A673 (cell line): ENCODE measurements at regions not wholly inside any gene's neighbourhood (a gene's known extent, or its start where the extent isn't known, plus 50 kb on each side); places are given as distances from the start of the nearest gene placed in this dataset.

Source experiments
- BruUV-seq: library from RNA; stranded (reverse); fragments of 400-500 nt; replicated peaks from 2 replicates; lab custom pipeline; 2021; lab: Mats Ljungman, UMichigan
- CTCF ChIA-PET: fragments of 300-600 bp; sonication (Branson Sonifier 250); formaldehyde crosslinking; loops from one replicate; lab custom pipeline; 2022; ENCODE audit warnings: antibody characterized with exemption; lab: Charles Lee
- POLR2A ChIA-PET: fragments of 300-600 bp; sonication (Branson Sonifier 250); formaldehyde crosslinking; loops from one replicate; lab custom pipeline; 2022; ENCODE audit warnings: antibody characterized with exemption; ENCODE audit not compliant: low non-redundant PET; lab: Charles Lee
- DNase-seq: peaks from one replicate; pipeline ENCODE4 v3.0.0-alpha.2; 2015; ENCODE audit warnings: low spot score
- H3K27ac ChIP-seq: fragments of 200-600 bp; sonication (generic); 2 replicates; pipeline ENCODE4 v1.5.1; 2016; ENCODE audit warnings: mixed run types, low read depth, mild to moderate bottlenecking, mixed read lengths, antibody characterized with exemption, low read length; ENCODE audit not compliant: poor library complexity, severe bottlenecking
- H3K27me3 ChIP-seq: fragments of 200-600 bp; sonication (generic); replicated peaks from 2 replicates; pipeline ENCODE4 v1.6.1; 2017; ENCODE audit warnings: mixed run types, low read depth, mild to moderate bottlenecking, mixed read lengths, antibody characterized with exemption, low read length; ENCODE audit not compliant: insufficient read depth, poor library complexity
- H3K36me3 ChIP-seq: fragments of 200-600 bp; sonication (generic); 2 replicates; pipeline ENCODE4 v1.6.1; 2016; ENCODE audit warnings: mixed run types, mild to moderate bottlenecking, mixed read lengths, antibody characterized with exemption, low read length; ENCODE audit not compliant: insufficient read depth, poor library complexity, severe bottlenecking
- H3K4me1 ChIP-seq: fragments of 200-600 bp; sonication (generic); 2 replicates; pipeline ENCODE4 v1.6.1; 2017; ENCODE audit warnings: mixed run types, mild to moderate bottlenecking, mixed read lengths, antibody characterized with exemption, low read length; ENCODE audit not compliant: insufficient read depth, poor library complexity, severe bottlenecking
- H3K4me3 ChIP-seq: fragments of 200-600 bp; sonication (generic); 2 replicates; pipeline ENCODE4 v1.5.1; 2016; ENCODE audit warnings: low read depth, mixed run types, mild to moderate bottlenecking, mixed read lengths, low read length; ENCODE audit not compliant: poor library complexity, severe bottlenecking
- H3K9me3 ChIP-seq: fragments of 200-600 bp; sonication (generic); 2 replicates; pipeline ENCODE4 v1.6.1; 2016; ENCODE audit warnings: mixed run types, low read depth, mild to moderate bottlenecking, mixed read lengths, antibody characterized with exemption, low read length; ENCODE audit not compliant: poor library complexity, severe bottlenecking
- EZH2 ChIP-seq: fragments of 200-600 bp; sonication (generic); IDR thresholded peaks from 2 replicates; pipeline ENCODE4 v1.6.1; 2017; ENCODE audit warnings: borderline replicate concordance, low read depth, mild to moderate bottlenecking, mixed read lengths, antibody characterized with exemption, low read length; ENCODE audit not compliant: poor library complexity, severe bottlenecking
- intact Hi-C: fragments of 100-400 bp; cut with micrococcal nuclease; formaldehyde crosslinking; loops from one replicate; pipeline ENCODE4 v1.10.0; 2022; ENCODE audit not compliant: unreplicated experiment
- TF ChIP-seq, protein P1 (sequence below): fragments of 300-800, 200-600 bp; sonication (generic); conservative IDR thresholded peaks from 2 replicates; pipeline ENCODE4 v1.5.1; 2017; ENCODE audit warnings: low read depth, mild to moderate bottlenecking, antibody characterized with exemption, low read length, moderate library complexity, mixed read lengths

DNA sequence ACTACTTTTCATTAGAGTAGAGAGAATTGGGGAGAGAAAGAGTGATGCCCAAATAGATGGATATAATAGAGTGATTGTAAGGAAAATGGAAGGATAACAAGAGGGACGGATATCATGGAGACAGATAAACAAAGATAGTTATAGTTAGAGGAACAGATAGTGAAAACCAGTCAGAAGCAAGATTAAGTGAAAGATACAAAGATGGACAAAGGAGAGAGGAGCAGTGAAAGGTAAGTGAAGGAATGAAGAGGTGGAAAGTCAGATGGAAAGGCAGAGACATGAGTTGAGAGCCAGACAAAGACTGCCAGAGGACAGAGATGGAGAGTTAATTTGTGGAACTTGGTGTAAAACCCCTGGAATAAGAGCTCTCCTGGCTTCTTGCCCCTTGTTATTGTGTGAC is 59.2 kb upstream of the CISTR start:
- H3K36me3 ChIP-seq = no peaks in the 10 kb centered on the region
- no peak for TF ChIP-seq EZH2
- TF ChIP-seq, protein P1, sequence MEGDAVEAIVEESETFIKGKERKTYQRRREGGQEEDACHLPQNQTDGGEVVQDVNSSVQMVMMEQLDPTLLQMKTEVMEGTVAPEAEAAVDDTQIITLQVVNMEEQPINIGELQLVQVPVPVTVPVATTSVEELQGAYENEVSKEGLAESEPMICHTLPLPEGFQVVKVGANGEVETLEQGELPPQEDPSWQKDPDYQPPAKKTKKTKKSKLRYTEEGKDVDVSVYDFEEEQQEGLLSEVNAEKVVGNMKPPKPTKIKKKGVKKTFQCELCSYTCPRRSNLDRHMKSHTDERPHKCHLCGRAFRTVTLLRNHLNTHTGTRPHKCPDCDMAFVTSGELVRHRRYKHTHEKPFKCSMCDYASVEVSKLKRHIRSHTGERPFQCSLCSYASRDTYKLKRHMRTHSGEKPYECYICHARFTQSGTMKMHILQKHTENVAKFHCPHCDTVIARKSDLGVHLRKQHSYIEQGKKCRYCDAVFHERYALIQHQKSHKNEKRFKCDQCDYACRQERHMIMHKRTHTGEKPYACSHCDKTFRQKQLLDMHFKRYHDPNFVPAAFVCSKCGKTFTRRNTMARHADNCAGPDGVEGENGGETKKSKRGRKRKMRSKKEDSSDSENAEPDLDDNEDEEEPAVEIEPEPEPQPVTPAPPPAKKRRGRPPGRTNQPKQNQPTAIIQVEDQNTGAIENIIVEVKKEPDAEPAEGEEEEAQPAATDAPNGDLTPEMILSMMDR = no peak
- intact Hi-C loops = no loop called here
- CTCF ChIA-PET = no interaction called here
- H3K4me1 ChIP-seq = no peaks in the 10 kb centered on the region
- peaks cover 9% of the 10 kb centered on the region for H3K27me3 ChIP-seq
- H3K27ac ChIP-seq = no peak overlapping the region
- H3K9me3 ChIP-seq = no peaks in the 10 kb centered on the region
- DNase-seq = no peak
- no TSS peak for BruUV-seq
- POLR2A ChIA-PET = no interaction called here
- H3K4me3 ChIP-seq = no peak overlapping the region

DNA sequence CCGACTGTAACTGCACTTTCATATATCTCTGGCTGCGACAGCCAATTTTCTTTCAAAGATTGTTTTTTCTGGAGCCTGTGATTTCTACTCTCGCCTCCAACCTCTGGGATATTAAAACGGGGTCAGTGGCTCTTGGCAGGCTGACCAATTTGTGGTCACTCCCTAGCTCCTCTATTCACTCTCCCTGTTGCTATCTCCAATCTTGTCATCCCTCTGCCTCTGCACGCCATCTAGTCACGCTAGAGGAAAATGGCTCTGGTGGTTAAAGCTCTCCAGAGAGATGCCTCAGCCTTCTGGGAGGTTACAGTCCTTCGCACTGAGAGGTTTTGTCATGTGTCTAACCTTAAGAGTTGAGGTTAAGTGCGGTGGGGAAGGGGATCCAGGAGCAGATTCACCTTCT is 59.8 kb upstream of the CISTR start:
- H3K4me1 ChIP-seq = no peaks in the 10 kb centered on the region
- ChIA-PET POLR2A (no interaction called here), CTCF (no interaction called here)
- H3K4me3 ChIP-seq = no peak overlapping the region
- H3K27me3 ChIP-seq = peaks cover 9% of the 10 kb centered on the region
- no peaks in the 10 kb centered on the region for H3K36me3 ChIP-seq
- H3K27ac ChIP-seq = no peak overlapping the region
- BruUV-seq = no TSS peak
- intact Hi-C loops = no loop called here
- TF ChIP-seq, protein P1 = no peak
- no peak for DNase-seq
- H3K9me3 ChIP-seq = no peaks in the 10 kb centered on the region

DNA sequence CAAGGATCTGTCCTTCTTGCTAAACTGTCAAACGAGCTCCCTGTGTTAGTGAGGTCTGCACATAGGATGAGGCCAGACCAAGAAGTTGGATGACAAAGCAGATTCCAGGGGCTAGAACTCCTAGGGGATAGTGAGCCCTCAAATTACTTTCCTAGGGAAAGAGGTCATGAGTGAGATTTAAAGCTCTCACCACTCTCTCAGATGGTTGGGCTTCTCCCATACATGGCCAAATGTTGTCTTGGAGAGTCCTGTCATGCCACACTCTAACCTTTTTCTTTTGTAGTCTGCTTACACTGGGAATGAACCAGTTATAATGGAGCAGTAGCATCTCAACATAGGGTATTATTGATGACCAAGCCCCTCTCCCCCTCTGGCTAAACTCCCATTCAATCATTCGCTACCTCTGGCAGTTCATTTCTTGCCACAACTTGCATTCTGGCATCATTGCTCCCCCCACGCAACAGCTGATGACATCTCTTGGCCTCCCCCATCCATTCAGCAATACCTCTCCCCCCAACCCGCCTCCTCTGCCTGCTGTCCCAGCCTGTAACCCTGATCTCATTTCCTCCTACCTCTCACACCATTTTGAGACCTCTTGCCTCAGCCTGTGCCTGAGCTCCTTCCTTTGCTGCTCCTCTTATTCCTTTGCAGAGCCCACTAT is 64.7 kb upstream of the CISTR start:
- Histone ChIP-seq H3K36me3 (no peaks in the 10 kb centered on the region), H3K4me1 (no peaks in the 10 kb centered on the region), H3K4me3 (no peak overlapping the region), H3K27ac (no peak overlapping the region), H3K9me3 (no peaks in the 10 kb centered on the region), H3K27me3 (peaks cover 4% of the 10 kb centered on the region)
- ChIA-PET POLR2A (no interaction called here), CTCF (interaction anchor here (0.5 to 0.6 kb wide), 2 partner anchors 307 to 711 kb away, joined by 4 read pairs; no protein-coding TSS in a partner anchor)
- intact Hi-C loops = no loop called here
- TF ChIP-seq, protein P1 = no peak
- TF ChIP-seq EZH2 = no peak
- no peak for DNase-seq
- BruUV-seq = no TSS peak
